ENCODE measurements at regions not wholly inside any gene's neighbourhood (a gene's known extent, or its start where the extent isn't known, plus 50 kb on each side); places are given as distances from the start of the nearest gene placed in this dataset.

DNA sequence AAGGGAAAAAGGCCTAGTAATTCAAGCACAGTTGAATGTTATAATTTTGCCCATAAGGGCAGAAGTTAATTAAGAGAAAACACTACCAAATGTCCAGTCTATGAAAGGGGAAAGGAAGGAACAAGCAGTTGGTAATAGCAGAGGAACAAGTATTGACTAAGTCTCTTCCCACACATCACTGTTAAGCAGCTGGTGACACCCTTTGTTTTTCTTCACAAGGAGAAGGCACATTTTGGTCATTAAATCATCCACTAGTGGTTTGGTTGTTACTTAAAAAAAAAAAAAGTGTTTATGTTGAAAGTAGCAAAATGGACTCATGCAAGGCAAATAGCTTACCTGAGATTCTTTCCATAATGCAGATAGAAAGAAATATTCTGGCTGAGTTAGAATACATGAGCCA, 321.4 kb upstream of the NECTIN3 start:
- Histone ChIP-seq H2AK5ac (ENCODE audit: low read length, severe bottlenecking) (no peak overlapping the region), H3K18ac (ENCODE audit: low read depth in 1 of 2, low read length in 2 of 2) (no peak overlapping the region), H3K27ac (ENCODE audit: low read length, poor library complexity, severe bottlenecking) (no peak overlapping the region), H3K14ac (ENCODE audit: low read length in 2 of 2) (no peak overlapping the region), H3K36me3 (ENCODE audit: control insufficient read depth in 1 of 2, insufficient read depth in 2 of 2, low read depth in 1 of 2, low read length in 2 of 2) (no peaks in the 10 kb centered on the region), H3K9me3 (ENCODE audit: control insufficient read depth, low read length) (no peaks in the 10 kb centered on the region), H3K4me2 (ENCODE audit: low read length, poor library complexity, severe bottlenecking) (no peak overlapping the region), H3K4me3 (ENCODE audit: insufficient read depth in 1 of 2, low read depth in 1 of 2, low read length in 2 of 2) (no peak overlapping the region), H3K4ac (ENCODE audit: low read depth in 1 of 2, low read length in 2 of 2) (no peak overlapping the region), H2BK12ac (ENCODE audit: low read length in 2 of 2) (no peak overlapping the region), H2AFZ (ENCODE audit: low read depth, low read length) (no peak overlapping the region), H4K91ac (ENCODE audit: low read length) (no peak overlapping the region), H3K23ac (ENCODE audit: low read length in 2 of 2) (no peak overlapping the region), H3K4me1 (ENCODE audit: control insufficient read depth, insufficient read depth, low read depth, low read length) (no peaks in the 10 kb centered on the region), H2BK5ac (ENCODE audit: low read depth, low read length, poor library complexity, severe bottlenecking) (no peak overlapping the region), H3K27me3 (ENCODE audit: control insufficient read depth in 1 of 2, insufficient read depth in 1 of 2, low read length in 2 of 2) (no peaks in the 10 kb centered on the region), H4K8ac (ENCODE audit: low read length) (no peak overlapping the region), H2BK15ac (ENCODE audit: low read depth, poor library complexity, severe bottlenecking) (no peak overlapping the region), H3K9ac (ENCODE audit: low read length) (no peak overlapping the region), H2BK120ac (ENCODE audit: low read depth, low read length) (no peak overlapping the region), H3K79me1 (replicated peaks; ENCODE audit: low read length, poor library complexity, severe bottlenecking) (no peaks in the 10 kb centered on the region)
- DNase-seq, result no peak

DNA sequence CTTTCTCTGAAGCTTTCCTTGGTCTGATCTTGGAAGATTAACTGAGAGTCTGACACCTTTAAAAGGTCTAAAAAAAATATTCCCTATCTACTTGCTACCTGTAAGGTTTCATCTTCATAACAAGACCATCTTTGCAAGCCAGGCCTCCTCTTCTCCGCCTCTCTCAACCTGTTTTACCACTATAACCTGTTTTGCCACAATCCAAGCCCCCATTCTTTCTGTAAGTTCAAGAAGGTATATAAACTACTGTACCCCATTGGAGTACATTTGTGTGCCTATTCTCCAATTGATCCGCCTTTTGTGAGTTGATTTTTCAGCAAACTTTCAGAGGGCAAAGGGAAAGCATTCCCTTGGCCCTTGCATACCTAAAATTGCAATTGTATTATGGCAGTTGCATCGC, 319.3 kb upstream of the NECTIN3 start:
- WGBS, result 86% methylated on average over 2 of the region's 3 CpGs

DNA sequence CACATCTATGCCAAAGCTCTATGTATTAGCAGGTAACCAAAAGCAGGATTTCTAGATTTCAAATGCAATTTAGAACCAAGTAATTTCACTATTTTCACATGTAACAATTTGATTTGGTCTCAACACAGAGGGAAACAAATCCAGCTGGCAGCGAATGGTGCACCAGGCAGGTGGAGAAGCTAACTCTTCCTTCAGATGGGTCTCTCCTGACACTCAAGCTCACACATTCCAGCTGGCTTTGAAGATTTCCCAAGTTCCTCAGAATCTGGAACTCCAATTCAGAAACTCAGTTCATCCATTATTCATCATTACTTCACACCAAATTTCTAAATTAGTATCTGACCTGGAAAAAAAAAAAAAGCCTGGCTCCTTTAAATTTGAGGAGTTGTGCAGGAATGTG, 318.1 kb upstream of the NECTIN3 start:
- Histone ChIP-seq H2AFZ (ENCODE audit: low read depth, low read length) (no peak overlapping the region), H3K4ac (ENCODE audit: low read depth in 1 of 2, low read length in 2 of 2) (no peak overlapping the region), H3K4me2 (ENCODE audit: low read length, poor library complexity, severe bottlenecking) (no peak overlapping the region), H3K27ac (ENCODE audit: low read length, poor library complexity, severe bottlenecking) (no peak overlapping the region), H3K9me3 (ENCODE audit: control insufficient read depth, low read length) (no peaks in the 10 kb centered on the region), H3K23ac (ENCODE audit: low read length in 2 of 2) (no peak overlapping the region), H3K9ac (ENCODE audit: low read length) (no peak overlapping the region), H4K8ac (ENCODE audit: low read length) (no peak overlapping the region), H3K18ac (ENCODE audit: low read depth in 1 of 2, low read length in 2 of 2) (no peak overlapping the region), H3K27me3 (ENCODE audit: control insufficient read depth in 1 of 2, insufficient read depth in 1 of 2, low read length in 2 of 2) (no peaks in the 10 kb centered on the region), H2BK5ac (ENCODE audit: low read depth, low read length, poor library complexity, severe bottlenecking) (no peak overlapping the region), H2BK120ac (ENCODE audit: low read depth, low read length) (no peak overlapping the region), H3K14ac (ENCODE audit: low read length in 2 of 2) (no peak overlapping the region), H2BK15ac (ENCODE audit: low read depth, poor library complexity, severe bottlenecking) (no peak overlapping the region), H3K4me1 (ENCODE audit: control insufficient read depth, insufficient read depth, low read depth, low read length) (no peaks in the 10 kb centered on the region), H2BK12ac (ENCODE audit: low read length in 2 of 2) (no peak overlapping the region), H3K79me1 (replicated peaks; ENCODE audit: low read length, poor library complexity, severe bottlenecking) (no peaks in the 10 kb centered on the region), H3K4me3 (ENCODE audit: insufficient read depth in 1 of 2, low read depth in 1 of 2, low read length in 2 of 2) (no peak overlapping the region), H2AK5ac (ENCODE audit: low read length, severe bottlenecking) (no peak overlapping the region), H4K91ac (ENCODE audit: low read length) (no peak overlapping the region), H3K36me3 (ENCODE audit: control insufficient read depth in 1 of 2, insufficient read depth in 2 of 2, low read depth in 1 of 2, low read length in 2 of 2) (no peaks in the 10 kb centered on the region)
- 100% methylated on average over 1 of the region's 1 CpG for WGBS
- no peak for DNase-seq

More for the DNA sequence above, 319.3 kb upstream of the NECTIN3 start:
- no peak overlapping the region for H2BK120ac ChIP-seq (ENCODE audit: low read depth, low read length)
- no peaks in the 10 kb centered on the region for H3K79me1 ChIP-seq (replicated peaks; ENCODE audit: low read length, poor library complexity, severe bottlenecking)
- no peak overlapping the region for H3K4ac ChIP-seq (ENCODE audit: low read depth in 1 of 2, low read length in 2 of 2)
- no peaks in the 10 kb centered on the region for H3K4me1 ChIP-seq (ENCODE audit: control insufficient read depth, insufficient read depth, low read depth, low read length)
- no peak overlapping the region for H3K9ac ChIP-seq (ENCODE audit: low read length)
- no peak overlapping the region for H2BK15ac ChIP-seq (ENCODE audit: low read depth, poor library complexity, severe bottlenecking)
- no peak overlapping the region for H4K8ac ChIP-seq (ENCODE audit: low read length)
- H3K18ac ChIP-seq (ENCODE audit: low read depth in 1 of 2, low read length in 2 of 2), result no peak overlapping the region
- H2BK12ac ChIP-seq (ENCODE audit: low read length in 2 of 2), result no peak overlapping the region
- no peaks in the 10 kb centered on the region for H3K36me3 ChIP-seq (ENCODE audit: control insufficient read depth in 1 of 2, insufficient read depth in 2 of 2, low read depth in 1 of 2, low read length in 2 of 2)
- no peaks in the 10 kb centered on the region for H3K27me3 ChIP-seq (ENCODE audit: control insufficient read depth in 1 of 2, insufficient read depth in 1 of 2, low read length in 2 of 2)
- H3K4me3 ChIP-seq (ENCODE audit: insufficient read depth in 1 of 2, low read depth in 1 of 2, low read length in 2 of 2), result no peak overlapping the region
- no peak overlapping the region for H3K23ac ChIP-seq (ENCODE audit: low read length in 2 of 2)
- no peak overlapping the region for H3K4me2 ChIP-seq (ENCODE audit: low read length, poor library complexity, severe bottlenecking)
- H3K14ac ChIP-seq (ENCODE audit: low read length in 2 of 2), result no peak overlapping the region
- no peak overlapping the region for H4K91ac ChIP-seq (ENCODE audit: low read length)
- no peak overlapping the region for H2BK5ac ChIP-seq (ENCODE audit: low read depth, low read length, poor library complexity, severe bottlenecking)
- no peak overlapping the region for H2AFZ ChIP-seq (ENCODE audit: low read depth, low read length)
- no peak overlapping the region for H2AK5ac ChIP-seq (ENCODE audit: low read length, severe bottlenecking)
- DNase-seq, result no peak
- no peak overlapping the region for H3K27ac ChIP-seq (ENCODE audit: low read length, poor library complexity, severe bottlenecking)
- H3K9me3 ChIP-seq (ENCODE audit: control insufficient read depth, low read length), result no peaks in the 10 kb centered on the region

DNA sequence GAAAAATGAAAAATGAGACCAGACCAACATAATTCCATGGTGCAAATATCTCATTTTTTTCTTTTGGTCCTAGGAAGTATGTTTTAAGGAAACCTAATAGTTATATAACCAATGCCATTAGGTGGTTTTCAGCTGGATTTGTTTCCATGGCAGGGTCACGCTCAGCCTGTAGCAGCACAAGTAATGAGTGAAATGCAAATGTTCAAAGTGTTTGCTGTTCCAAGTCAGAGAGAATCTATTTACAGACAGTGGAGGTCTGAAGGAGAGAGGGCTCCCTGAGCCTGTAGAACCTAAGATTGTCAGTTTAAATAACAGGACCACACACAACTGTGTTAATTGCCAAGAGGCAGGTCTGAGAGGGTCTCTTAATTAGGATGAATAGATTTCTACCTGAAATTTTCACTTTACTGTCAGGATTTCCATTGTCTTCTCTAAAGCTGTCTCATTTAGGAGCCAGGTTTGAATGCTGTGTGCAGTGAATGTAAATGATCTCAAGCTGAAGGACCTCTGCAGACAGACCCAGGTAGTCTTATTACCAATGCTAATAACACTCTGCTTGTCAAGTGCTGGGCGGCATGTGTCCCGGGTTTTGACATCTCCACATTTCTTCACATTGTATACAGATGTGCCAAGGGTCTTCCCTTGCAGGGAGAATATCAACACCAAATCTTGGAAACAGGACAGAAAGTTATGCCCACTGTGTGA, 317.3 kb upstream of the NECTIN3 start:
- no peak overlapping the region for H3K9ac ChIP-seq (ENCODE audit: low read length)
- H2BK5ac ChIP-seq (ENCODE audit: low read depth, low read length, poor library complexity, severe bottlenecking), result no peak overlapping the region
- no peaks in the 10 kb centered on the region for H3K36me3 ChIP-seq (ENCODE audit: control insufficient read depth in 1 of 2, insufficient read depth in 2 of 2, low read depth in 1 of 2, low read length in 2 of 2)
- no peak overlapping the region for H3K4me2 ChIP-seq (ENCODE audit: low read length, poor library complexity, severe bottlenecking)
- H3K27ac ChIP-seq (ENCODE audit: low read length, poor library complexity, severe bottlenecking), result no peak overlapping the region
- H3K4me3 ChIP-seq (ENCODE audit: insufficient read depth in 1 of 2, low read depth in 1 of 2, low read length in 2 of 2), result no peak overlapping the region
- no peak overlapping the region for H3K18ac ChIP-seq (ENCODE audit: low read depth in 1 of 2, low read length in 2 of 2)
- H3K4me1 ChIP-seq (ENCODE audit: control insufficient read depth, insufficient read depth, low read depth, low read length), result no peaks in the 10 kb centered on the region
- H3K14ac ChIP-seq (ENCODE audit: low read length in 2 of 2), result no peak overlapping the region
- 90% methylated on average over 2 of the region's 3 CpGs for WGBS
- no peak overlapping the region for H2BK15ac ChIP-seq (ENCODE audit: low read depth, poor library complexity, severe bottlenecking)
- H4K91ac ChIP-seq (ENCODE audit: low read length), result no peak overlapping the region
- H2BK120ac ChIP-seq (ENCODE audit: low read depth, low read length), result no peak overlapping the region
- no peak overlapping the region for H2AK5ac ChIP-seq (ENCODE audit: low read length, severe bottlenecking)
- no peak for DNase-seq
- H3K79me1 ChIP-seq (replicated peaks; ENCODE audit: low read length, poor library complexity, severe bottlenecking), result no peaks in the 10 kb centered on the region
- H3K23ac ChIP-seq (ENCODE audit: low read length in 2 of 2), result no peak overlapping the region
- H3K9me3 ChIP-seq (ENCODE audit: control insufficient read depth, low read length), result no peaks in the 10 kb centered on the region
- H2AFZ ChIP-seq (ENCODE audit: low read depth, low read length), result no peak overlapping the region
- H3K4ac ChIP-seq (ENCODE audit: low read depth in 1 of 2, low read length in 2 of 2), result no peak overlapping the region
- no peaks in the 10 kb centered on the region for H3K27me3 ChIP-seq (ENCODE audit: control insufficient read depth in 1 of 2, insufficient read depth in 1 of 2, low read length in 2 of 2)
- no peak overlapping the region for H4K8ac ChIP-seq (ENCODE audit: low read length)
- no peak overlapping the region for H2BK12ac ChIP-seq (ENCODE audit: low read length in 2 of 2)

Measured in mesenchymal stem cell (in vitro differentiated cells and primary cell).